Fibroblast of lung (primary cell): ENCODE measurements at regions not wholly inside any gene's neighbourhood (a gene's known extent, or its start where the extent isn't known, plus 50 kb on each side); places are given as distances from the start of the nearest gene placed in this dataset.

ENCODE experiments used
- DNase-seq, 2 donors: peaks; one replicate each; pipeline versions ENCODE4 v3.0.0 to v3.0.0-alpha.2; 2010; ENCODE audit warnings: low read depth in 2 of 2
- H2AFZ ChIP-seq: 2 replicates; pipeline ENCODE4 v1.5.1; 2012; ENCODE audit warnings: low read length, control low read depth, inconsistent platforms
- H3K27ac ChIP-seq: 2 replicates; pipeline ENCODE4 v1.5.1; 2011; ENCODE audit warnings: low read length, control low read depth; ENCODE audit not compliant: insufficient read depth
- H3K27me3 ChIP-seq: 2 replicates; pipeline ENCODE4 v1.5.1; 2011; ENCODE audit warnings: mild to moderate bottlenecking, low read length; ENCODE audit not compliant: control insufficient read depth, insufficient read depth
- H3K36me3 ChIP-seq: 2 replicates; pipeline ENCODE4 v1.5.1; 2011; ENCODE audit warnings: low read length; ENCODE audit not compliant: control insufficient read depth, insufficient read depth
- H3K4me1 ChIP-seq: 2 replicates; pipeline ENCODE4 v1.5.1; 2011; ENCODE audit warnings: low read length; ENCODE audit not compliant: control insufficient read depth, insufficient read depth; ENCODE audit errors: extremely low read depth
- H3K4me2 ChIP-seq: 2 replicates; pipeline ENCODE4 v1.5.1; 2011; ENCODE audit warnings: low read length, control low read depth; ENCODE audit not compliant: insufficient read depth; ENCODE audit errors: extremely low read depth
- H3K4me3 ChIP-seq, 4 experiments: fragments of 200-600 bp in 1 of 4; sonication (generic) in 1 of 4; replicated peaks in 1 of 4; 2 replicates each; pipeline ENCODE4 v1.5.1; 2011 to 2016; ENCODE audit warnings: low read length in 4 of 4, low read depth in 3 of 4, mild to moderate bottlenecking in 3 of 4, control low read depth in 2 of 4, inconsistent platforms in 1 of 4, mixed read lengths in 1 of 4; ENCODE audit not compliant: insufficient read depth in 1 of 4; ENCODE audit errors: control extremely low read depth in 1 of 4
- H3K79me2 ChIP-seq: 2 replicates; pipeline ENCODE4 v1.5.1; 2012; ENCODE audit warnings: mild to moderate bottlenecking, low read length, inconsistent platforms; ENCODE audit not compliant: control insufficient read depth, insufficient read depth
- H3K9ac ChIP-seq: 2 replicates; pipeline ENCODE4 v1.5.1; 2011; ENCODE audit warnings: mild to moderate bottlenecking, low read length, control low read depth; ENCODE audit not compliant: insufficient read depth
- H3K9me3 ChIP-seq: 2 replicates; pipeline ENCODE4 v1.5.1; 2012; ENCODE audit warnings: low read depth, low read length; ENCODE audit not compliant: control insufficient read depth, insufficient read depth
- H4K20me1 ChIP-seq: 2 replicates; pipeline ENCODE4 v1.5.1; 2011; ENCODE audit warnings: low read length; ENCODE audit not compliant: control insufficient read depth, insufficient read depth; ENCODE audit errors: extremely low read depth
- EZH2 ChIP-seq: IDR thresholded peaks from 2 replicates; pipeline ENCODE4 v1.5.1; 2012; ENCODE audit warnings: low read length, control low read depth, mild to moderate bottlenecking; ENCODE audit errors: missing control alignments
- TF ChIP-seq, protein P1 (sequence below), 2 donors: IDR thresholded peaks in 1 of 2; conservative IDR thresholded peaks in 1 of 2; 1 replicate in 1 of 2; 2 replicates in 1 of 2; pipeline ENCODE4 v1.5.1; 2011 to 2012; ENCODE audit warnings: low read length in 2 of 2, control low read depth in 1 of 2, inconsistent platforms in 1 of 2, low read depth in 1 of 2, mild to moderate bottlenecking in 1 of 2

DNA sequence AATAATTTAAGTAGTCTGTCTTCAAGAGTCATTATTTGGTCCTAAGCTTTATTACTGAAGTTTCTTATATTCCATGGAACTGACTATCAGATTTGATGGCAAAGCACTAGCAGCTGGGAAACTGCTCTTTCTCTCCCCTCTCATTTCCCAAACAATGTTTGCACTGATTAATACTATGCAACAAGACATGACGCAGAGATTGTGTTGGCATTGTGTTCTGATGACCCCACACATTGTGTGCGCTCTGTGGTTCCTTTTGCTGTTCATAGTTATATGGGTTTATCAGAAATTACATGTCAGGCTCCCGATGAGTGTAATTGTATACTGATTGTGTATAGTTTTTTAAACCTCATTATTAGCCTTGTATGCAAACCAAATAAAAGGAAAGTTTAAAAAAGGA, 331.6 kb upstream of the FANCL start:
- Histone ChIP-seq H3K4me3 (no peak overlapping the region), H3K79me2 (no peaks in the 10 kb centered on the region), H2AFZ (no peak overlapping the region), H3K9ac (no peak overlapping the region), H3K27ac (no peak overlapping the region), H3K4me2 (no peak overlapping the region), H3K9me3 (no peaks in the 10 kb centered on the region), H3K4me1 (no peaks in the 10 kb centered on the region), H3K36me3 (no peaks in the 10 kb centered on the region), H4K20me1 (no peaks in the 10 kb centered on the region), H3K27me3 (no peaks in the 10 kb centered on the region)
- no peak for TF ChIP-seq EZH2
- TF ChIP-seq, protein P1, sequence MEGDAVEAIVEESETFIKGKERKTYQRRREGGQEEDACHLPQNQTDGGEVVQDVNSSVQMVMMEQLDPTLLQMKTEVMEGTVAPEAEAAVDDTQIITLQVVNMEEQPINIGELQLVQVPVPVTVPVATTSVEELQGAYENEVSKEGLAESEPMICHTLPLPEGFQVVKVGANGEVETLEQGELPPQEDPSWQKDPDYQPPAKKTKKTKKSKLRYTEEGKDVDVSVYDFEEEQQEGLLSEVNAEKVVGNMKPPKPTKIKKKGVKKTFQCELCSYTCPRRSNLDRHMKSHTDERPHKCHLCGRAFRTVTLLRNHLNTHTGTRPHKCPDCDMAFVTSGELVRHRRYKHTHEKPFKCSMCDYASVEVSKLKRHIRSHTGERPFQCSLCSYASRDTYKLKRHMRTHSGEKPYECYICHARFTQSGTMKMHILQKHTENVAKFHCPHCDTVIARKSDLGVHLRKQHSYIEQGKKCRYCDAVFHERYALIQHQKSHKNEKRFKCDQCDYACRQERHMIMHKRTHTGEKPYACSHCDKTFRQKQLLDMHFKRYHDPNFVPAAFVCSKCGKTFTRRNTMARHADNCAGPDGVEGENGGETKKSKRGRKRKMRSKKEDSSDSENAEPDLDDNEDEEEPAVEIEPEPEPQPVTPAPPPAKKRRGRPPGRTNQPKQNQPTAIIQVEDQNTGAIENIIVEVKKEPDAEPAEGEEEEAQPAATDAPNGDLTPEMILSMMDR (conservative IDR thresholded peaks at IDR 0.05 in 1 of 2, IDR thresholded peaks at IDR 0.05 in 1 of 2; ENCODE audit: low read depth in 1 of 2, low read length in 2 of 2), result no peak
- peak in 1 of 2 donors; percentile 12 for DNase-seq

DNA sequence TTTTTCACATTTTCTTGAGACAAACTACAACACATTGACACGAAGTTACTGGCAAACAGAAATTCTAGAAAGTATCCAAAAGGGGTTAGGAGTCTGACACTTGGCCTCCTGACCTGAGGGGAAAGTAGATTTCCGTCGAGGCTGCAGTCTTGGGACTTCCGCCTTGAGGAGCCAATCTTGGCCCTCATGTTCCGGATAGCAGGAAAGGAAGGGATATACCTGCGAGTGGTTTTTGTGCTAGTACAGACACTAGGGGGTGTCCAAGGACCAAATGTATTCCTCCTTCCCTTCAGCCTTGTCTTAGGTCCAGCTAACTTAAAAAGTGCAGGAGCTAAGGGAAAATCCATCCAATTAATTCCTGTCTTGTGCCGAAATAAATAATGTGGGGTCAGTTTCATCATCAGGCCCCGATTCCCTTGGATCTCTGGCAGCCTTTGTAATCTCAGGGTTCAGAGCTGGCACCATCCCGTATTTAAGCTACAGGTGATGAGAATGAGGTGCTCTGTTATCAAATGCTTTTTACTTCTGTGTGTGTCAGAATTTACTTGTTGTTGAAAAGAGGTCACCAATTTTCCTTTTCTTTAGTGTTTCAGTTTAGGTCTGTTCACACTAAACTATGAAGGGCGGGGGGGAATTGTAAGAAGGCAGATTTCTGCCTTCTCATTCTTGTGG, 330.2 kb upstream of the FANCL start:
- H3K9ac ChIP-seq, result no peak overlapping the region
- H3K4me3 ChIP-seq, result no peak overlapping the region
- no peak overlapping the region for H2AFZ ChIP-seq
- TF ChIP-seq, protein P1 (conservative IDR thresholded peaks at IDR 0.05 in 1 of 2, IDR thresholded peaks at IDR 0.05 in 1 of 2; ENCODE audit: low read depth in 1 of 2, low read length in 2 of 2), result peak; percentile 81 to 86
- TF ChIP-seq EZH2, result no peak
- H3K4me1 ChIP-seq, result no peaks in the 10 kb centered on the region
- H3K4me2 ChIP-seq, result no peak overlapping the region
- no peaks in the 10 kb centered on the region for H3K27me3 ChIP-seq
- H3K36me3 ChIP-seq, result no peaks in the 10 kb centered on the region
- peak; percentile 71 to 85 for DNase-seq
- no peaks in the 10 kb centered on the region for H4K20me1 ChIP-seq
- H3K9me3 ChIP-seq, result no peaks in the 10 kb centered on the region
- H3K79me2 ChIP-seq, result no peaks in the 10 kb centered on the region
- no peak overlapping the region for H3K27ac ChIP-seq

DNA sequence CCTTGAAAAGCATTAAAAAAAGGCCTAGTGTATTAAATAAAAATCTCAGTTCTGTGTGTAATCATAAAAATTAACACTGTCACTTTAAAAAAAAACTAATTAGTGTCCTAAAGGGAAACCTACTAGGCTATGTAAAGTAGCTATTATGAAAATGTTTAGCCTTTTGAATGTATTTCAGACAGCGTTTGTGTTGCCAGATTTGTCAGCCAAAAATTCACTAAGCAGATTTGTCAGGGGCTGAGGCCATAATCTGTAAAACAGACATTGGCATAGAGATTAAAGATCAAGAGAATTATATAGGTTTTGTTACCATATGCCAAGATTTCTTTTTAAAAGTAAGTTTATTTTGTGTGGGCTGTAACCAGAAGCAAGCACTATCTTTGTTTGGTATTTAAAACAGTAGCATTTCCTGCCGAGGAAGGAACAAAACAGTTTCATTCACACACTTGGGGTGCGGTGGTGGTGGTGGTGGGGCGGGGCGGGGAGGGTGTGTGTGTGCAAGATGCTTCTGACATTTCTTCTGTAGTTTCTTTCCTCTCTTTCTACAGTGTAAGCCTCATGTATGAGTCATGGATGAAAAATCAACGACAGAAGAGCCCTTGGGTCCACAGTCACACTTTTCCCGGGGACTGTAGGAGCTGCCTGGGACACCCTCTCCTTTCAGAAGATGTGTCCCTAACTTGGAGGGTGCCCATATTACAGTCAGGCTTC, 328.5 kb upstream of the FANCL start:
- Histone ChIP-seq H4K20me1 (no peaks in the 10 kb centered on the region), H3K4me1 (no peaks in the 10 kb centered on the region), H3K4me3 (no peak overlapping the region), H3K27me3 (no peaks in the 10 kb centered on the region), H3K79me2 (no peaks in the 10 kb centered on the region), H3K27ac (no peak overlapping the region), H3K9me3 (no peaks in the 10 kb centered on the region), H3K4me2 (no peak overlapping the region), H3K9ac (no peak overlapping the region), H3K36me3 (no peaks in the 10 kb centered on the region), H2AFZ (no peak overlapping the region)
- TF ChIP-seq EZH2, result no peak
- TF ChIP-seq, protein P1 (conservative IDR thresholded peaks at IDR 0.05 in 1 of 2, IDR thresholded peaks at IDR 0.05 in 1 of 2; ENCODE audit: low read depth in 1 of 2, low read length in 2 of 2), result no peak
- DNase-seq, result peak; percentile 5 to 33
